HepG2 (cell line): ENCODE measurements at regions not wholly inside any gene's neighbourhood (a gene's known extent, or its start where the extent isn't known, plus 50 kb on each side); places are given as distances from the start of the nearest gene placed in this dataset.

Experiments
- ATAC-seq: fragments of 200-7000 bp; cut with Tn5 transposase; 3 replicates; pipeline ENCODE4 v1.9.1; 2020; ENCODE audit warnings: mild to moderate bottlenecking, moderate library complexity
- BruUV-seq: library from RNA; stranded (reverse); fragments of 400-500 nt; replicated peaks from 2 replicates; lab custom pipeline; 2021; lab: Mats Ljungman, UMichigan
- CTCF ChIA-PET: fragments of 300-600 bp; formaldehyde crosslinking; extraction: SDS; loops from one replicate; lab custom pipeline; 2021; ENCODE audit warnings: low total read pairs, inconsistent platforms, low intra/inter-chr PET ratio; lab: Yijun Ruan, JAX
- POLR2A ChIA-PET: fragments of 350-600 bp; sonication (Branson Sonifier 250); formaldehyde crosslinking; loops from one replicate; lab custom pipeline; 2020; ENCODE audit warnings: antibody characterized with exemption, inconsistent platforms; lab: Yijun Ruan, JAX
- DNase-seq: peaks from one replicate; pipeline ENCODE4 v3.0.0-alpha.2; 2015; ENCODE audit warnings: low spot score
- FAIRE-seq: peaks from 3 replicates; lab custom pipeline; 2011; peaks lifted over from hg19 to GRCh38; lab: Jason Lieb, UNC
- H2AFZ ChIP-seq: one replicate; pipeline ENCODE4 v1.6.1; 2011; ENCODE audit warnings: low read length, inconsistent platforms
- H3K27ac ChIP-seq: fragments of 300-600 bp; 3 replicates; pipeline ENCODE4 v1.8.0; 2011; ENCODE audit warnings: mixed run types, mild to moderate bottlenecking, mixed read lengths, low read length, inconsistent platforms; ENCODE audit not compliant: insufficient read depth; ENCODE audit errors: extremely low read length
- H3K27me3 ChIP-seq, 2 experiments: fragments of 200-600 bp in 1 of 2; 2 replicates in 1 of 2; 3 replicates in 1 of 2; pipeline versions ENCODE4 v1.6.0 to v1.8.0; 2011; ENCODE audit warnings: low read length in 2 of 2, mild to moderate bottlenecking in 2 of 2, moderate library complexity in 2 of 2, inconsistent platforms in 1 of 2; ENCODE audit not compliant: insufficient read depth in 2 of 2, control insufficient read depth in 1 of 2
- H3K36me3 ChIP-seq, 2 experiments: fragments of 200-600 bp in 1 of 2; replicated peaks in 1 of 2; 2 replicates in 1 of 2; 3 replicates in 1 of 2; pipeline versions ENCODE4 v1.5.1 to v1.8.0; 2011; ENCODE audit warnings: low read length in 2 of 2, inconsistent platforms in 1 of 2; ENCODE audit not compliant: insufficient read depth in 2 of 2, control insufficient read depth in 1 of 2
- H3K4me1 ChIP-seq: 2 replicates; pipeline ENCODE4 v1.5.1; 2012; ENCODE audit warnings: low read length, inconsistent platforms; ENCODE audit not compliant: insufficient read depth
- H3K4me2 ChIP-seq: 2 replicates; pipeline ENCODE4 v1.6.0; 2011; ENCODE audit warnings: low read depth, low read length, inconsistent platforms
- H3K4me3 ChIP-seq, 3 experiments: fragments of 200-600 bp in 1 of 3; sonication (generic), shearing (Covaris generic) in 1 of 3; replicated peaks in 1 of 3; 2 replicates each; pipeline ENCODE4 v1.5.1; 2011 to 2016; ENCODE audit warnings: low read length in 3 of 3, inconsistent platforms in 2 of 3, low read depth in 2 of 3, mild to moderate bottlenecking in 2 of 3, control low read depth in 1 of 3, mixed read lengths in 1 of 3; ENCODE audit not compliant: insufficient read depth in 1 of 3
- H3K79me2 ChIP-seq: one replicate; pipeline ENCODE4 v1.6.1; 2011; ENCODE audit warnings: low read length, inconsistent platforms; ENCODE audit not compliant: insufficient read depth
- H3K9ac ChIP-seq: 2 replicates; pipeline ENCODE4 v1.6.0; 2011; ENCODE audit warnings: mild to moderate bottlenecking, low read depth, low read length, inconsistent platforms; ENCODE audit not compliant: insufficient read depth
- H3K9me3 ChIP-seq: 2 replicates; pipeline ENCODE4 v1.5.1; 2012; ENCODE audit warnings: mild to moderate bottlenecking, low read length
- H4K20me1 ChIP-seq: 2 replicates; pipeline ENCODE4 v1.6.0; 2011; ENCODE audit warnings: inconsistent platforms, mild to moderate bottlenecking, low read length, moderate library complexity; ENCODE audit not compliant: insufficient read depth
- ARNT ChIP-seq: fragments of 450-650 bp; IDR thresholded peaks from 2 replicates; pipeline ENCODE4 v1.6.1; 2017
- CREB1 ChIP-seq, 2 experiments: fragments of 450-650 bp in 1 of 2; IDR thresholded peaks; 2 replicates each; pipeline ENCODE4 v1.6.1; 2016 to 2017; ENCODE audit warnings: control low read depth in 1 of 2, mild to moderate bottlenecking in 1 of 2, missing compliant biosample characterization in 1 of 2, missing genetic modification characterization in 1 of 2
- GATAD2A ChIP-seq: IDR thresholded peaks from 2 replicates; pipeline ENCODE4 v1.6.1; 2016
- GFI1 ChIP-seq: sonication (generic); formaldehyde crosslinking; IDR thresholded peaks from 2 replicates; pipeline ENCODE4 v1.5.0; 2020; ENCODE audit warnings: missing genetic modification reagents, mild to moderate bottlenecking, borderline replicate concordance
- HMG20A ChIP-seq: IDR thresholded peaks from 2 replicates; pipeline ENCODE4 v1.6.1; 2016; ENCODE audit warnings: borderline replicate concordance
- HNRNPUL1 ChIP-seq: fragments of 200-400 bp; formaldehyde crosslinking; IDR thresholded peaks from 2 replicates; pipeline ENCODE4 v1.6.1; 2017; ENCODE audit warnings: low read depth, mild to moderate bottlenecking, low read length, moderate library complexity
- POLR2A ChIP-seq, 2 experiments: IDR thresholded peaks; 2 replicates each; pipeline ENCODE4 v1.6.1; 2011; ENCODE audit warnings: low read depth in 2 of 2, low read length in 2 of 2, mild to moderate bottlenecking in 1 of 2, moderate library complexity in 1 of 2; ENCODE audit not compliant: insufficient read depth in 1 of 2
- SAP130 ChIP-seq: IDR thresholded peaks from 2 replicates; pipeline ENCODE4 v1.6.1; 2016; ENCODE audit warnings: low read depth
- SNRNP70 ChIP-seq: fragments of 200-400 bp; formaldehyde crosslinking; IDR thresholded peaks from 2 replicates; pipeline ENCODE4 v1.6.1; 2017; ENCODE audit warnings: mild to moderate bottlenecking, low read depth, low read length, moderate library complexity
- SOX5 ChIP-seq: IDR thresholded peaks from 2 replicates; pipeline ENCODE4 v1.6.1; 2016; ENCODE audit warnings: borderline replicate concordance
- SOX6 ChIP-seq, 2 experiments: fragments of 450-650 bp in 1 of 2; sonication (generic) in 1 of 2; formaldehyde crosslinking in 1 of 2; IDR thresholded peaks; 2 replicates each; pipeline versions ENCODE4 v1.4.0 to v1.6.1; 2017 to 2020; ENCODE audit warnings: antibody characterized with exemption in 1 of 2, mild to moderate bottlenecking in 1 of 2, missing genetic modification reagents in 1 of 2
- SPEN ChIP-seq: sonication (generic); formaldehyde crosslinking; IDR thresholded peaks from 2 replicates; pipeline ENCODE4 v1.5.1; 2020; ENCODE audit warnings: low read depth, mild to moderate bottlenecking, missing genetic modification reagents
- WGBS: methylation state at CpG from one replicate; pipeline ENCODE4 v1.1.6; 2017; ENCODE audit warnings: low lambda C conversion rate; 5-methylcytosine and 5-hydroxymethylcytosine counted together
- in situ Hi-C: cut with HindIII; loops from 2 replicates; pipeline ENCODE4 v1.10.0; 2017; ENCODE audit warnings: low pct_unique_long_range_greater_than_20kb; ENCODE audit not compliant: extremely low pct_ligation_motif_present
- intact Hi-C: fragments of 100-400 bp; cut with micrococcal nuclease; formaldehyde crosslinking; loops from one replicate; pipeline ENCODE4 v1.10.0; 2022; ENCODE audit not compliant: unreplicated experiment
- TF ChIP-seq, protein P1 (sequence below): IDR thresholded peaks from 2 replicates; pipeline ENCODE4 v1.4.0; 2020; ENCODE audit warnings: mild to moderate bottlenecking, missing genetic modification reagents
- TF ChIP-seq, protein P2 (sequence below): sonication (generic); formaldehyde crosslinking; IDR thresholded peaks from 2 replicates; pipeline ENCODE4 v1.4.0; 2020; ENCODE audit warnings: missing genetic modification reagents, borderline replicate concordance

DNA sequence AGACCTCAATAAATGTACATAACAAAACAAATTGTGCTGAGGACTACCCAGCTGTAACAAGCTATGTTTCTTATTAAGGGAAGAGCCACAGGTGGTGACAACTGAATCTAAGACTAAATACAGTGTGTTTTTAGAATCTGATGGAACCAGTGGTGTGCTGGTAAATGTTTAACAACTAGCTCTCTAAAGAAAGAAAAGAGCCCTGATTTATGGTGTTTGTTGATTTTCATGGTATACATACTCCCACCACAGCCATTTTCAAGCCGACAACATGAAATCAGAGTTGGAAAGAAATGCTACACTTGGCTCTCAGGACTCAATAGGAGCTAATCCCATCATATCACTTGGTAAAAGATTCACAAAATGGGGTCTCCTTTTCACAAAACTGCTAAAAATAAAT is 89.8 kb upstream of the FNDC3B start (continued):
- TF ChIP-seq HNRNPUL1 = peak; percentile 61
- no peak for TF ChIP-seq POLR2A (IDR thresholded peaks at IDR 0.05; ENCODE audit: insufficient read depth in 1 of 2, low read depth in 2 of 2, low read length in 2 of 2)
- no peak; the same call in 1 of the 2 replicates for TF ChIP-seq HMG20A
- TF ChIP-seq SOX6 (IDR thresholded peaks at IDR 0.05) = no peak
- peak; percentile 37; the same call in 1 of the 2 replicates for TF ChIP-seq SOX6 (CRISPR knock-in tag; IDR thresholded peaks at IDR 0.05)
- TF ChIP-seq GFI1 (CRISPR knock-in tag) = peak; percentile 84

DNA sequence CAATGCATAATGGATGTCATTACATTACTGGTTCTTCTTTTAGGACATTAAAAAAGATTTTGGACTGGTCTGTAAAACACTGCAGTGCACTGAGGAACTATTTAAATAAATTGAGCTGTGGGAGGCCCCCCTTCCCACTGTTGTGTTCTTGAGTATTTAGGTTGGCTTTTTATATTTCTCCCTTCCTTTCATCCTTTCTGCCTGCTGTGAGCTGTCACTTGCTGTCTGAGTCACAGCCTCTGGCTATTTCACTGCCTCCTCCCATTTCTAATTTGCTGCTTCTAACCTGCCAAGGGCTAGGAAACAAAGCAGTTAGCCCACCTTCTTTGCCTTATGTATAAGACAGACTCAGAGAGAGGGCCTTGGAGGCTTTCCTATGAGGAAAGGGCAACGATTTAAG is 89.0 kb upstream of the FNDC3B start:
- no TSS peak for BruUV-seq
- no peak overlapping the region for H3K9ac ChIP-seq
- H3K27me3 ChIP-seq = no peaks in the 10 kb centered on the region
- no peaks in the 10 kb centered on the region for H3K9me3 ChIP-seq
- intact Hi-C loops = loop anchor here (10.0 kb wide), 1 partner anchor 106 kb away; the partner anchor contains the start of gene TMEM212
- WGBS = 7% methylated on average over 1 of the region's 1 CpG
- no peak overlapping the region for H3K4me3 ChIP-seq
- POLR2A ChIA-PET = interaction anchor here (0.6 to 1.9 kb wide), 4 partner anchors 18 to 134 kb away, joined by 3 to 12 read pairs (median 4); no protein-coding TSS in a partner anchor
- in situ Hi-C loops = no loop called here
- ATAC-seq = peak; percentile 42
- peak overlapping the region; percentile 86 for H2AFZ ChIP-seq
- no peak for FAIRE-seq
- H3K36me3 ChIP-seq = no peaks in the 10 kb centered on the region
- DNase-seq = peak; percentile 35
- H3K27ac ChIP-seq = peak overlapping the region; percentile 33
- H3K79me2 ChIP-seq = no peaks in the 10 kb centered on the region
- peaks cover 72% of the 10 kb centered on the region for H3K4me1 ChIP-seq
- CTCF ChIA-PET = no interaction called here
- no peaks in the 10 kb centered on the region for H4K20me1 ChIP-seq
- 0 out of 2 replicates have a peak overlapping the region, but pooled peaks have one; percentile 13 for H3K4me2 ChIP-seq
- TF ChIP-seq, protein P1, sequence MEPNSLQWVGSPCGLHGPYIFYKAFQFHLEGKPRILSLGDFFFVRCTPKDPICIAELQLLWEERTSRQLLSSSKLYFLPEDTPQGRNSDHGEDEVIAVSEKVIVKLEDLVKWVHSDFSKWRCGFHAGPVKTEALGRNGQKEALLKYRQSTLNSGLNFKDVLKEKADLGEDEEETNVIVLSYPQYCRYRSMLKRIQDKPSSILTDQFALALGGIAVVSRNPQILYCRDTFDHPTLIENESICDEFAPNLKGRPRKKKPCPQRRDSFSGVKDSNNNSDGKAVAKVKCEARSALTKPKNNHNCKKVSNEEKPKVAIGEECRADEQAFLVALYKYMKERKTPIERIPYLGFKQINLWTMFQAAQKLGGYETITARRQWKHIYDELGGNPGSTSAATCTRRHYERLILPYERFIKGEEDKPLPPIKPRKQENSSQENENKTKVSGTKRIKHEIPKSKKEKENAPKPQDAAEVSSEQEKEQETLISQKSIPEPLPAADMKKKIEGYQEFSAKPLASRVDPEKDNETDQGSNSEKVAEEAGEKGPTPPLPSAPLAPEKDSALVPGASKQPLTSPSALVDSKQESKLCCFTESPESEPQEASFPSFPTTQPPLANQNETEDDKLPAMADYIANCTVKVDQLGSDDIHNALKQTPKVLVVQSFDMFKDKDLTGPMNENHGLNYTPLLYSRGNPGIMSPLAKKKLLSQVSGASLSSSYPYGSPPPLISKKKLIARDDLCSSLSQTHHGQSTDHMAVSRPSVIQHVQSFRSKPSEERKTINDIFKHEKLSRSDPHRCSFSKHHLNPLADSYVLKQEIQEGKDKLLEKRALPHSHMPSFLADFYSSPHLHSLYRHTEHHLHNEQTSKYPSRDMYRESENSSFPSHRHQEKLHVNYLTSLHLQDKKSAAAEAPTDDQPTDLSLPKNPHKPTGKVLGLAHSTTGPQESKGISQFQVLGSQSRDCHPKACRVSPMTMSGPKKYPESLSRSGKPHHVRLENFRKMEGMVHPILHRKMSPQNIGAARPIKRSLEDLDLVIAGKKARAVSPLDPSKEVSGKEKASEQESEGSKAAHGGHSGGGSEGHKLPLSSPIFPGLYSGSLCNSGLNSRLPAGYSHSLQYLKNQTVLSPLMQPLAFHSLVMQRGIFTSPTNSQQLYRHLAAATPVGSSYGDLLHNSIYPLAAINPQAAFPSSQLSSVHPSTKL (CRISPR knock-in tag) = 0 out of 2 replicates have a peak, but pooled peaks have one; percentile 10
- TF ChIP-seq GATAD2A (CRISPR knock-in tag) (no peak), CREB1 (IDR thresholded peaks at IDR 0.05) (no peak), CREB1 (CRISPR knock-in tag; IDR thresholded peaks at IDR 0.05) (0 out of 2 replicates have a peak, but pooled peaks have one; percentile 21), ARNT (no peak), SNRNP70 (no peak), SOX5 (CRISPR knock-in tag) (peak; percentile 11; the same call in 1 of the 2 replicates), SPEN (CRISPR knock-in tag) (no peak), SAP130 (0 out of 2 replicates have a peak, but pooled peaks have one; percentile 23)
- TF ChIP-seq, protein P2, sequence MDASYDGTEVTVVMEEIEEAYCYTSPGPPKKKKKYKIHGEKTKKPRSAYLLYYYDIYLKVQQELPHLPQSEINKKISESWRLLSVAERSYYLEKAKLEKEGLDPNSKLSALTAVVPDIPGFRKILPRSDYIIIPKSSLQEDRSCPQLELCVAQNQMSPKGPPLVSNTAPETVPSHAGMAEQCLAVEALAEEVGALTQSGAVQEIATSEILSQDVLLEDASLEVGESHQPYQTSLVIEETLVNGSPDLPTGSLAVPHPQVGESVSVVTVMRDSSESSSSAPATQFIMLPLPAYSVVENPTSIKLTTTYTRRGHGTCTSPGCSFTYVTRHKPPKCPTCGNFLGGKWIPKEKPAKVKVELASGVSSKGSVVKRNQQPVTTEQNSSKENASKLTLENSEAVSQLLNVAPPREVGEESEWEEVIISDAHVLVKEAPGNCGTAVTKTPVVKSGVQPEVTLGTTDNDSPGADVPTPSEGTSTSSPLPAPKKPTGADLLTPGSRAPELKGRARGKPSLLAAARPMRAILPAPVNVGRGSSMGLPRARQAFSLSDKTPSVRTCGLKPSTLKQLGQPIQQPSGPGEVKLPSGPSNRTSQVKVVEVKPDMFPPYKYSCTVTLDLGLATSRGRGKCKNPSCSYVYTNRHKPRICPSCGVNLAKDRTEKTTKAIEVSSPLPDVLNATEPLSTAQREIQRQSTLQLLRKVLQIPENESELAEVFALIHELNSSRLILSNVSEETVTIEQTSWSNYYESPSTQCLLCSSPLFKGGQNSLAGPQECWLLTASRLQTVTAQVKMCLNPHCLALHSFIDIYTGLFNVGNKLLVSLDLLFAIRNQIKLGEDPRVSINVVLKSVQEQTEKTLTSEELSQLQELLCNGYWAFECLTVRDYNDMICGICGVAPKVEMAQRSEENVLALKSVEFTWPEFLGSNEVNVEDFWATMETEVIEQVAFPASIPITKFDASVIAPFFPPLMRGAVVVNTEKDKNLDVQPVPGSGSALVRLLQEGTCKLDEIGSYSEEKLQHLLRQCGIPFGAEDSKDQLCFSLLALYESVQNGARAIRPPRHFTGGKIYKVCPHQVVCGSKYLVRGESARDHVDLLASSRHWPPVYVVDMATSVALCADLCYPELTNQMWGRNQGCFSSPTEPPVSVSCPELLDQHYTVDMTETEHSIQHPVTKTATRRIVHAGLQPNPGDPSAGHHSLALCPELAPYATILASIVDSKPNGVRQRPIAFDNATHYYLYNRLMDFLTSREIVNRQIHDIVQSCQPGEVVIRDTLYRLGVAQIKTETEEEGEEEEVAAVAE (CRISPR knock-in tag) = 0 out of 2 replicates have a peak, but pooled peaks have one; percentile 47
